Neural progenitor cell (in vitro differentiated cells): ENCODE measurements at regions not wholly inside any gene's neighbourhood (a gene's known extent, or its start where the extent isn't known, plus 50 kb on each side); places are given as distances from the start of the nearest gene placed in this dataset.

ENCODE experiments used
- DNase-seq: peaks from one replicate; pipeline ENCODE4 v3.0.0-alpha.2; 2016; ENCODE audit warnings: low spot score
- H2AFZ ChIP-seq: fragments of 200-600 bp; sonication (generic); replicated peaks from 2 replicates; pipeline ENCODE4 v1.6.1; 2016; ENCODE audit warnings: antibody characterized with exemption
- H3F3A ChIP-seq: fragments of 200-600 bp; sonication (generic); 2 replicates; pipeline ENCODE4 v1.6.1; 2016; ENCODE audit warnings: antibody characterized with exemption, low read depth
- H3K27ac ChIP-seq: fragments of 200-600 bp; sonication (generic); 2 replicates; pipeline ENCODE4 v1.5.1; 2016; ENCODE audit warnings: mild to moderate bottlenecking
- H3K27me3 ChIP-seq: fragments of 200-600 bp; sonication (generic); 2 replicates; pipeline ENCODE4 v1.6.1; 2016; ENCODE audit warnings: mild to moderate bottlenecking, moderate library complexity
- H3K36me3 ChIP-seq: fragments of 200-600 bp; sonication (generic); 2 replicates; pipeline ENCODE4 v1.5.1; 2016
- H3K4me1 ChIP-seq: fragments of 200-600 bp; sonication (generic); 2 replicates; pipeline ENCODE4 v1.6.1; 2016; ENCODE audit warnings: mixed run types
- H3K4me2 ChIP-seq: fragments of 200-600 bp; sonication (generic); 2 replicates; pipeline ENCODE4 v1.6.1; 2016
- H3K4me3 ChIP-seq: fragments of 200-600 bp; sonication (generic); 2 replicates; pipeline ENCODE4 v1.5.1; 2016
- H3K79me2 ChIP-seq: fragments of 200-600 bp; sonication (generic); 2 replicates; pipeline ENCODE4 v1.6.1; 2016; ENCODE audit warnings: low read depth
- H3K9ac ChIP-seq: fragments of 200-600 bp; sonication (generic); 2 replicates; pipeline ENCODE4 v1.6.1; 2016
- H3K9me3 ChIP-seq: fragments of 200-600 bp; sonication (generic); 2 replicates; pipeline ENCODE4 v1.5.1; 2016; ENCODE audit warnings: low read depth
- H4K20me1 ChIP-seq: fragments of 200-600 bp; sonication (generic); 2 replicates; pipeline ENCODE4 v1.6.1; 2016; ENCODE audit warnings: low read depth
- H3K27ac Mint-ChIP-seq: 3 replicates; pipeline ENCODE4 v1.8.0; 2021; ENCODE audit warnings: mixed read lengths
- H3K27me3 Mint-ChIP-seq: 2 replicates; pipeline ENCODE4 v1.8.0; 2022; ENCODE audit warnings: low read depth, mild to moderate bottlenecking, inconsistent platforms, moderate library complexity, mixed read lengths; ENCODE audit not compliant: insufficient read depth
- H3K36me3 Mint-ChIP-seq: 3 replicates; pipeline ENCODE4 v1.8.0; 2021; ENCODE audit warnings: mixed read lengths
- H3K4me1 Mint-ChIP-seq: 3 replicates; pipeline ENCODE4 v1.8.0; 2021; ENCODE audit warnings: mixed read lengths
- H3K4me3 Mint-ChIP-seq: 3 replicates; pipeline ENCODE4 v1.8.0; 2021; ENCODE audit warnings: mild to moderate bottlenecking, moderate library complexity, mixed read lengths
- H3K9me3 Mint-ChIP-seq: 3 replicates; pipeline ENCODE4 v1.8.0; 2020; ENCODE audit warnings: mixed read lengths
- CTCF ChIP-seq: fragments of 200-600 bp; sonication (generic); IDR thresholded peaks from 2 replicates; pipeline ENCODE4 v1.5.1; 2017; ENCODE audit warnings: antibody characterized with exemption, mild to moderate bottlenecking
- EZH2 ChIP-seq: fragments of 200-600 bp; sonication (generic); IDR thresholded peaks from 2 replicates; pipeline ENCODE4 v1.6.1; 2017; ENCODE audit warnings: antibody characterized with exemption, mild to moderate bottlenecking, moderate library complexity
- EZH2phosphoT487 ChIP-seq: fragments of 200-600 bp; sonication (generic); IDR thresholded peaks from 2 replicates; pipeline ENCODE4 v1.6.1; 2017; ENCODE audit warnings: antibody characterized with exemption

- TF ChIP-seq EZH2 (no peak), CTCF (no peak), EZH2phosphoT487 (no peak)
- Histone ChIP-seq H3K36me3 (no peaks in the 10 kb centered on the region), H3K4me1 (no peaks in the 10 kb centered on the region), H2AFZ (no peak overlapping the region), H3K4me3 (no peak overlapping the region), H3F3A (peaks cover 4% of the 10 kb centered on the region), H3K27me3 (no peaks in the 10 kb centered on the region), H3K9me3 (no peaks in the 10 kb centered on the region), H3K9ac (no peak overlapping the region), H3K27ac (no peak overlapping the region), H3K4me2 (no peak overlapping the region), H3K79me2 (no peaks in the 10 kb centered on the region), H4K20me1 (no peaks in the 10 kb centered on the region)
- H3K4me1 Mint-ChIP-seq = no peaks in the 10 kb centered on the region
- DNase-seq = no peak
- H3K27me3 Mint-ChIP-seq = no peaks in the 10 kb centered on the region
- H3K9me3 Mint-ChIP-seq = no peaks in the 10 kb centered on the region
- no peak overlapping the region for H3K4me3 Mint-ChIP-seq
- no peaks in the 10 kb centered on the region for H3K36me3 Mint-ChIP-seq
- H3K27ac Mint-ChIP-seq = no peak overlapping the region
Observed at GRCh38 chr2:146451972-146452371, 1392.9 kb upstream of the ACVR2A start.

- Histone ChIP-seq H3K4me3 (no peak overlapping the region), H3K27ac (no peak overlapping the region), H2AFZ (no peak overlapping the region), H3K9ac (no peak overlapping the region), H4K20me1 (no peaks in the 10 kb centered on the region), H3K36me3 (no peaks in the 10 kb centered on the region), H3K4me1 (no peaks in the 10 kb centered on the region), H3K9me3 (no peaks in the 10 kb centered on the region), H3K27me3 (no peaks in the 10 kb centered on the region), H3K4me2 (no peak overlapping the region), H3K79me2 (no peaks in the 10 kb centered on the region), H3F3A (no peaks in the 10 kb centered on the region)
- H3K9me3 Mint-ChIP-seq = no peaks in the 10 kb centered on the region
- TF ChIP-seq CTCF = no peak
- no peak for TF ChIP-seq EZH2phosphoT487
- no peak for TF ChIP-seq EZH2
- H3K27ac Mint-ChIP-seq = no peak overlapping the region
- no peaks in the 10 kb centered on the region for H3K4me1 Mint-ChIP-seq
- no peaks in the 10 kb centered on the region for H3K36me3 Mint-ChIP-seq
- no peak for DNase-seq
- no peak overlapping the region for H3K4me3 Mint-ChIP-seq
- no peaks in the 10 kb centered on the region for H3K27me3 Mint-ChIP-seq
Observed at GRCh38 chr2:146450131-146450530, 1394.7 kb upstream of the ACVR2A start.

GRCh38 chr2:146444987-146445386 lies 1399.8 kb upstream of the ACVR2A start:
- H3K4me1 Mint-ChIP-seq = no peaks in the 10 kb centered on the region
- H3K27me3 Mint-ChIP-seq = no peaks in the 10 kb centered on the region

More at GRCh38 chr2:146444987-146445386, 1399.8 kb upstream of the ACVR2A start:
- no peaks in the 10 kb centered on the region for H3K9me3 Mint-ChIP-seq
- Histone ChIP-seq H3K27ac (no peak overlapping the region), H2AFZ (no peak overlapping the region), H3K27me3 (no peaks in the 10 kb centered on the region), H3K4me2 (no peak overlapping the region), H3K9me3 (no peaks in the 10 kb centered on the region), H3K4me3 (no peak overlapping the region), H3K36me3 (no peaks in the 10 kb centered on the region), H4K20me1 (no peaks in the 10 kb centered on the region), H3K79me2 (no peaks in the 10 kb centered on the region), H3K9ac (no peak overlapping the region), H3K4me1 (no peaks in the 10 kb centered on the region), H3F3A (no peaks in the 10 kb centered on the region)
- no peak overlapping the region for H3K4me3 Mint-ChIP-seq
- H3K36me3 Mint-ChIP-seq = no peaks in the 10 kb centered on the region
- DNase-seq = no peak
- TF ChIP-seq EZH2phosphoT487 (no peak), EZH2 (no peak), CTCF (no peak)
- H3K27ac Mint-ChIP-seq = no peak overlapping the region
